HepG2 (cell line): ENCODE measurements at regions not wholly inside any gene's neighbourhood (a gene's known extent, or its start where the extent isn't known, plus 50 kb on each side); places are given as distances from the start of the nearest gene placed in this dataset.

ENCODE experiments used
- ATAC-seq: fragments of 200-7000 bp; cut with Tn5 transposase; 3 replicates; pipeline ENCODE4 v1.9.1; 2020; ENCODE audit warnings: mild to moderate bottlenecking, moderate library complexity
- BruUV-seq: library from RNA; stranded (reverse); fragments of 400-500 nt; replicated peaks from 2 replicates; lab custom pipeline; 2021; lab: Mats Ljungman, UMichigan
- CTCF ChIA-PET: fragments of 300-600 bp; formaldehyde crosslinking; extraction: SDS; loops from one replicate; lab custom pipeline; 2021; ENCODE audit warnings: low total read pairs, inconsistent platforms, low intra/inter-chr PET ratio; lab: Yijun Ruan, JAX
- POLR2A ChIA-PET: fragments of 350-600 bp; sonication (Branson Sonifier 250); formaldehyde crosslinking; loops from one replicate; lab custom pipeline; 2020; ENCODE audit warnings: antibody characterized with exemption, inconsistent platforms; lab: Yijun Ruan, JAX
- DNase-seq: peaks from one replicate; pipeline ENCODE4 v3.0.0-alpha.2; 2015; ENCODE audit warnings: low spot score
- FAIRE-seq: peaks from 3 replicates; lab custom pipeline; 2011; peaks lifted over from hg19 to GRCh38; lab: Jason Lieb, UNC
- H2AFZ ChIP-seq: one replicate; pipeline ENCODE4 v1.6.1; 2011; ENCODE audit warnings: low read length, inconsistent platforms
- H3K27ac ChIP-seq: fragments of 300-600 bp; 3 replicates; pipeline ENCODE4 v1.8.0; 2011; ENCODE audit warnings: mixed run types, mild to moderate bottlenecking, mixed read lengths, low read length, inconsistent platforms; ENCODE audit not compliant: insufficient read depth; ENCODE audit errors: extremely low read length
- H3K27me3 ChIP-seq, 2 experiments: fragments of 200-600 bp in 1 of 2; 2 replicates in 1 of 2; 3 replicates in 1 of 2; pipeline versions ENCODE4 v1.6.0 to v1.8.0; 2011; ENCODE audit warnings: low read length in 2 of 2, mild to moderate bottlenecking in 2 of 2, moderate library complexity in 2 of 2, inconsistent platforms in 1 of 2; ENCODE audit not compliant: insufficient read depth in 2 of 2, control insufficient read depth in 1 of 2
- H3K36me3 ChIP-seq, 2 experiments: fragments of 200-600 bp in 1 of 2; replicated peaks in 1 of 2; 2 replicates in 1 of 2; 3 replicates in 1 of 2; pipeline versions ENCODE4 v1.5.1 to v1.8.0; 2011; ENCODE audit warnings: low read length in 2 of 2, inconsistent platforms in 1 of 2; ENCODE audit not compliant: insufficient read depth in 2 of 2, control insufficient read depth in 1 of 2
- H3K4me1 ChIP-seq: 2 replicates; pipeline ENCODE4 v1.5.1; 2012; ENCODE audit warnings: low read length, inconsistent platforms; ENCODE audit not compliant: insufficient read depth
- H3K4me2 ChIP-seq: 2 replicates; pipeline ENCODE4 v1.6.0; 2011; ENCODE audit warnings: low read depth, low read length, inconsistent platforms
- H3K4me3 ChIP-seq, 3 experiments: fragments of 200-600 bp in 1 of 3; sonication (generic), shearing (Covaris generic) in 1 of 3; replicated peaks in 1 of 3; 2 replicates each; pipeline ENCODE4 v1.5.1; 2011 to 2016; ENCODE audit warnings: low read length in 3 of 3, inconsistent platforms in 2 of 3, low read depth in 2 of 3, mild to moderate bottlenecking in 2 of 3, control low read depth in 1 of 3, mixed read lengths in 1 of 3; ENCODE audit not compliant: insufficient read depth in 1 of 3
- H3K79me2 ChIP-seq: one replicate; pipeline ENCODE4 v1.6.1; 2011; ENCODE audit warnings: low read length, inconsistent platforms; ENCODE audit not compliant: insufficient read depth
- H3K9ac ChIP-seq: 2 replicates; pipeline ENCODE4 v1.6.0; 2011; ENCODE audit warnings: mild to moderate bottlenecking, low read depth, low read length, inconsistent platforms; ENCODE audit not compliant: insufficient read depth
- H3K9me3 ChIP-seq: 2 replicates; pipeline ENCODE4 v1.5.1; 2012; ENCODE audit warnings: mild to moderate bottlenecking, low read length
- H4K20me1 ChIP-seq: 2 replicates; pipeline ENCODE4 v1.6.0; 2011; ENCODE audit warnings: inconsistent platforms, mild to moderate bottlenecking, low read length, moderate library complexity; ENCODE audit not compliant: insufficient read depth
- JUN ChIP-seq: sonication (generic); formaldehyde crosslinking; IDR thresholded peaks from 2 replicates; pipeline ENCODE4 v1.4.0; 2020; ENCODE audit warnings: mild to moderate bottlenecking, missing genetic modification reagents
- MIER2 ChIP-seq: IDR thresholded peaks from 2 replicates; pipeline ENCODE4 v1.6.1; 2016; ENCODE audit warnings: missing biosample characterization, missing genetic modification reagents
- PITX1 ChIP-seq: sonication (generic); formaldehyde crosslinking; IDR thresholded peaks from 2 replicates; pipeline ENCODE4 v1.5.1; 2020; ENCODE audit warnings: mild to moderate bottlenecking, missing genetic modification reagents
- ZFY ChIP-seq: sonication (generic); formaldehyde crosslinking; IDR thresholded peaks from 2 replicates; pipeline ENCODE4 v1.4.0; 2020; ENCODE audit warnings: missing genetic modification reagents
- ZNF143 ChIP-seq: sonication (generic); formaldehyde crosslinking; IDR thresholded peaks from 2 replicates; pipeline ENCODE4 v1.4.0; 2020; ENCODE audit warnings: missing genetic modification reagents
- ZNF768 ChIP-seq: sonication (generic); formaldehyde crosslinking; IDR thresholded peaks from 2 replicates; pipeline ENCODE4 v1.4.0; 2020; ENCODE audit warnings: missing genetic modification reagents
- WGBS: methylation state at CpG from one replicate; pipeline ENCODE4 v1.1.6; 2017; ENCODE audit warnings: low lambda C conversion rate; 5-methylcytosine and 5-hydroxymethylcytosine counted together
- in situ Hi-C: cut with HindIII; loops from 2 replicates; pipeline ENCODE4 v1.10.0; 2017; ENCODE audit warnings: low pct_unique_long_range_greater_than_20kb; ENCODE audit not compliant: extremely low pct_ligation_motif_present
- intact Hi-C: fragments of 100-400 bp; cut with micrococcal nuclease; formaldehyde crosslinking; loops from one replicate; pipeline ENCODE4 v1.10.0; 2022; ENCODE audit not compliant: unreplicated experiment
- TF ChIP-seq, protein P1 (sequence below), 2 experiments: sonication (generic) in 1 of 2; formaldehyde crosslinking in 1 of 2; IDR thresholded peaks; 2 replicates each; pipeline versions ENCODE4 v1.5.1 to v1.6.1; 2011 to 2020; ENCODE audit warnings: borderline replicate concordance in 1 of 2, low read depth in 1 of 2, low read length in 1 of 2, mild to moderate bottlenecking in 1 of 2, missing genetic modification reagents in 1 of 2, moderate library complexity in 1 of 2
- TF ChIP-seq, protein P2 (sequence below): IDR thresholded peaks from 2 replicates; pipeline ENCODE4 v1.6.1; 2016; ENCODE audit warnings: low read depth, control low read depth
- TF ChIP-seq, protein P3 (sequence below): sonication (generic); formaldehyde crosslinking; IDR thresholded peaks from 2 replicates; pipeline ENCODE4 v1.4.0; 2020; ENCODE audit warnings: mild to moderate bottlenecking, missing genetic modification reagents
- TF ChIP-seq, protein P4 (sequence below): sonication (generic); formaldehyde crosslinking; IDR thresholded peaks from 2 replicates; pipeline ENCODE4 v1.8.1; 2023; ENCODE audit warnings: missing genetic modification reagents, inconsistent platforms, borderline replicate concordance

DNA sequence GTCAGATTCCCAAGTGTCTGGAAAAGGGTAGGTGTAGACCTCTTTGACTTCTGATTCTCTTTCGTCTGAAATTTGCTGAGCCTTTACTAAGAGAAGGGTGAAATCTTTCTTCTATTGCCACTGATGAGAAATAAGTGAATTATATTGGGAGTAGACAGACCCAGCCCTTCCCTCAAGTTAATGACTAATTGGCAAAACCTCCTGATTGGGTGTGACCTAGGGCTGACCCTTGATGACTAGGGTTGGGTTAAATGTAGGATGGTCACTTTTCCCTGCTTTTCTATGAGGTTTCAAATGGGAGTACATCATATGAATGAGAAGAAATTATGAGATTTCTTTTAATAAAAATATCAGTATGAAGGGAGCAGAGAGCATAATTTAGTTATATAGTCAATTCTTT, 73.4 kb upstream of the C5orf46 start:
- BruUV-seq = no TSS peak
- DNase-seq = no peak
- H3K9me3 ChIP-seq = no peaks in the 10 kb centered on the region
- in situ Hi-C loops (no loop called here), intact Hi-C loops (no loop called here)
- TF ChIP-seq, protein P1, sequence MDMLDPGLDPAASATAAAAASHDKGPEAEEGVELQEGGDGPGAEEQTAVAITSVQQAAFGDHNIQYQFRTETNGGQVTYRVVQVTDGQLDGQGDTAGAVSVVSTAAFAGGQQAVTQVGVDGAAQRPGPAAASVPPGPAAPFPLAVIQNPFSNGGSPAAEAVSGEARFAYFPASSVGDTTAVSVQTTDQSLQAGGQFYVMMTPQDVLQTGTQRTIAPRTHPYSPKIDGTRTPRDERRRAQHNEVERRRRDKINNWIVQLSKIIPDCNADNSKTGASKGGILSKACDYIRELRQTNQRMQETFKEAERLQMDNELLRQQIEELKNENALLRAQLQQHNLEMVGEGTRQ (IDR thresholded peaks at IDR 0.05; ENCODE audit: low read depth, low read length) = no peak
- TF ChIP-seq, protein P1 (CRISPR knock-in tag; IDR thresholded peaks at IDR 0.05; ENCODE audit: borderline replicate concordance) = no peak
- no peak for TF ChIP-seq ZFY (CRISPR knock-in tag)
- TF ChIP-seq, protein P2, sequence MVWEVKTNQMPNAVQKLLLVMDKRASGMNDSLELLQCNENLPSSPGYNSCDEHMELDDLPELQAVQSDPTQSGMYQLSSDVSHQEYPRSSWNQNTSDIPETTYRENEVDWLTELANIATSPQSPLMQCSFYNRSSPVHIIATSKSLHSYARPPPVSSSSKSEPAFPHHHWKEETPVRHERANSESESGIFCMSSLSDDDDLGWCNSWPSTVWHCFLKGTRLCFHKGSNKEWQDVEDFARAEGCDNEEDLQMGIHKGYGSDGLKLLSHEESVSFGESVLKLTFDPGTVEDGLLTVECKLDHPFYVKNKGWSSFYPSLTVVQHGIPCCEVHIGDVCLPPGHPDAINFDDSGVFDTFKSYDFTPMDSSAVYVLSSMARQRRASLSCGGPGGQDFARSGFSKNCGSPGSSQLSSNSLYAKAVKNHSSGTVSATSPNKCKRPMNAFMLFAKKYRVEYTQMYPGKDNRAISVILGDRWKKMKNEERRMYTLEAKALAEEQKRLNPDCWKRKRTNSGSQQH (CRISPR knock-in tag) = no peak
- TF ChIP-seq, protein P3, sequence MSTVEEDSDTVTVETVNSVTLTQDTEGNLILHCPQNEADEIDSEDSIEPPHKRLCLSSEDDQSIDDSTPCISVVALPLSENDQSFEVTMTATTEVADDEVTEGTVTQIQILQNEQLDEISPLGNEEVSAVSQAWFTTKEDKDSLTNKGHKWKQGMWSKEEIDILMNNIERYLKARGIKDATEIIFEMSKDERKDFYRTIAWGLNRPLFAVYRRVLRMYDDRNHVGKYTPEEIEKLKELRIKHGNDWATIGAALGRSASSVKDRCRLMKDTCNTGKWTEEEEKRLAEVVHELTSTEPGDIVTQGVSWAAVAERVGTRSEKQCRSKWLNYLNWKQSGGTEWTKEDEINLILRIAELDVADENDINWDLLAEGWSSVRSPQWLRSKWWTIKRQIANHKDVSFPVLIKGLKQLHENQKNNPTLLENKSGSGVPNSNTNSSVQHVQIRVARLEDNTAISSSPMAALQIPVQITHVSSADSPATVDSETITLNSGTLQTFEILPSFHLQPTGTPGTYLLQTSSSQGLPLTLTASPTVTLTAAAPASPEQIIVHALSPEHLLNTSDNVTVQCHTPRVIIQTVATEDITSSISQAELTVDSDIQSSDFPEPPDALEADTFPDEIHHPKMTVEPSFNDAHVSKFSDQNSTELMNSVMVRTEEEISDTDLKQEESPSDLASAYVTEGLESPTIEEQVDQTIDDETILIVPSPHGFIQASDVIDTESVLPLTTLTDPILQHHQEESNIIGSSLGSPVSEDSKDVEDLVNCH (CRISPR knock-in tag) = no peak
- no peak for TF ChIP-seq MIER2 (CRISPR knock-in tag)
- no peak for TF ChIP-seq JUN (CRISPR knock-in tag)
- no peak for TF ChIP-seq ZNF768 (CRISPR knock-in tag)
- TF ChIP-seq, protein P4, sequence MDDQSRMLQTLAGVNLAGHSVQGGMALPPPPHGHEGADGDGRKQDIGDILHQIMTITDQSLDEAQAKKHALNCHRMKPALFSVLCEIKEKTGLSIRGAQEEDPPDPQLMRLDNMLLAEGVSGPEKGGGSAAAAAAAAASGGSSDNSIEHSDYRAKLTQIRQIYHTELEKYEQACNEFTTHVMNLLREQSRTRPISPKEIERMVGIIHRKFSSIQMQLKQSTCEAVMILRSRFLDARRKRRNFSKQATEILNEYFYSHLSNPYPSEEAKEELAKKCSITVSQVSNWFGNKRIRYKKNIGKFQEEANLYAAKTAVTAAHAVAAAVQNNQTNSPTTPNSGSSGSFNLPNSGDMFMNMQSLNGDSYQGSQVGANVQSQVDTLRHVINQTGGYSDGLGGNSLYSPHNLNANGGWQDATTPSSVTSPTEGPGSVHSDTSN (CRISPR knock-in tag) = no peak
- no peak for TF ChIP-seq PITX1 (CRISPR knock-in tag)
- TF ChIP-seq ZNF143 (CRISPR knock-in tag) = no peak
- FAIRE-seq = no peak
- no peak overlapping the region for H3K27ac ChIP-seq
- H3K4me3 ChIP-seq = no peak overlapping the region
- 0% methylated on average over 1 of the region's 1 CpG for WGBS
- no peaks in the 10 kb centered on the region for H3K27me3 ChIP-seq
- H4K20me1 ChIP-seq = no peaks in the 10 kb centered on the region
- H3K4me2 ChIP-seq = no peak overlapping the region
- H3K36me3 ChIP-seq = no peaks in the 10 kb centered on the region
- no peak for ATAC-seq
- ChIA-PET CTCF (no interaction called here), POLR2A (no interaction called here)
- no peaks in the 10 kb centered on the region for H3K4me1 ChIP-seq
- no peaks in the 10 kb centered on the region for H3K79me2 ChIP-seq
- H3K9ac ChIP-seq = no peak overlapping the region
- no peak overlapping the region for H2AFZ ChIP-seq
